ENCODE measurements at regions not wholly inside any gene's neighbourhood (a gene's known extent, or its start where the extent isn't known, plus 50 kb on each side); places are given as distances from the start of the nearest gene placed in this dataset.

GRCh38 chr13:56189978-56190377 lies 950.7 kb upstream of the PRR20A start:
- Histone ChIP-seq H2AFZ (no peak overlapping the region), H3K36me3 (replicated peaks; ENCODE audit: insufficient read depth, low read depth) (no peaks in the 10 kb centered on the region), H4K20me1 (ENCODE audit: insufficient read depth, poor library complexity, severe bottlenecking) (no peaks in the 10 kb centered on the region), H3K79me2 (no peaks in the 10 kb centered on the region), H3K27ac (no peak overlapping the region), H3K4me2 (no peak overlapping the region), H3K4me1 (ENCODE audit: insufficient read depth) (no peaks in the 10 kb centered on the region), H3K4me3 (no peak overlapping the region), H3K27me3 (no peaks in the 10 kb centered on the region), H3K9me2 (replicated peaks; ENCODE audit: insufficient read depth) (no peaks in the 10 kb centered on the region), H3K9me3 (ENCODE audit: low read depth) (no peaks in the 10 kb centered on the region)
- WGBS (ENCODE audit: low lambda C conversion rate, missing lambda C conversion rate), result 87% methylated on average over 5 of the region's 5 CpGs
- no peak for DNase-seq (ENCODE audit: low spot score)
- no peak for TF ChIP-seq EZH2 (IDR thresholded peaks at IDR 0.05; ENCODE audit: borderline replicate concordance)
- TF ChIP-seq EZH2phosphoT487 (IDR thresholded peaks at IDR 0.05; ENCODE audit: low read depth, severe bottlenecking, unreplicated experiment), result no peak
- no peak for TF ChIP-seq CTCF (IDR thresholded peaks at IDR 0.05; ENCODE audit: poor library complexity)

GRCh38 chr13:56198350-56198749 lies 942.4 kb upstream of the PRR20A start:
- no peak overlapping the region for H2AFZ ChIP-seq
- no peak for DNase-seq (ENCODE audit: low spot score)
- TF ChIP-seq EZH2phosphoT487 (IDR thresholded peaks at IDR 0.05; ENCODE audit: low read depth, severe bottlenecking, unreplicated experiment) (no peak), CTCF (IDR thresholded peaks at IDR 0.05; ENCODE audit: poor library complexity) (no peak), EZH2 (IDR thresholded peaks at IDR 0.05; ENCODE audit: borderline replicate concordance) (no peak)
- H3K4me2 ChIP-seq, result no peak overlapping the region
- H3K4me3 ChIP-seq, result no peak overlapping the region
- no peaks in the 10 kb centered on the region for H3K36me3 ChIP-seq (replicated peaks; ENCODE audit: insufficient read depth, low read depth)
- 59% methylated on average over 1 of the region's 1 CpG for WGBS (ENCODE audit: low lambda C conversion rate, missing lambda C conversion rate)
- no peaks in the 10 kb centered on the region for H3K4me1 ChIP-seq (ENCODE audit: insufficient read depth)
- H4K20me1 ChIP-seq (ENCODE audit: insufficient read depth, poor library complexity, severe bottlenecking), result no peaks in the 10 kb centered on the region
- H3K27me3 ChIP-seq, result no peaks in the 10 kb centered on the region
- no peaks in the 10 kb centered on the region for H3K9me3 ChIP-seq (ENCODE audit: low read depth)
- H3K9me2 ChIP-seq (replicated peaks; ENCODE audit: insufficient read depth), result no peaks in the 10 kb centered on the region
- no peak overlapping the region for H3K27ac ChIP-seq
- H3K79me2 ChIP-seq, result no peaks in the 10 kb centered on the region

- no peak for DNase-seq (ENCODE audit: low spot score)
- Histone ChIP-seq H3K4me1 (ENCODE audit: insufficient read depth) (no peaks in the 10 kb centered on the region), H3K36me3 (replicated peaks; ENCODE audit: insufficient read depth, low read depth) (no peaks in the 10 kb centered on the region), H3K9me3 (ENCODE audit: low read depth) (no peaks in the 10 kb centered on the region), H3K4me2 (no peak overlapping the region), H3K79me2 (no peaks in the 10 kb centered on the region), H4K20me1 (ENCODE audit: insufficient read depth, poor library complexity, severe bottlenecking) (no peaks in the 10 kb centered on the region), H3K4me3 (no peak overlapping the region), H2AFZ (no peak overlapping the region), H3K9me2 (replicated peaks; ENCODE audit: insufficient read depth) (no peaks in the 10 kb centered on the region), H3K27me3 (no peaks in the 10 kb centered on the region), H3K27ac (no peak overlapping the region)
- WGBS (ENCODE audit: low lambda C conversion rate, missing lambda C conversion rate), result 66% methylated on average over 2 of the region's 2 CpGs
- TF ChIP-seq EZH2 (IDR thresholded peaks at IDR 0.05; ENCODE audit: borderline replicate concordance) (no peak), EZH2phosphoT487 (IDR thresholded peaks at IDR 0.05; ENCODE audit: low read depth, severe bottlenecking, unreplicated experiment) (no peak), CTCF (IDR thresholded peaks at IDR 0.05; ENCODE audit: poor library complexity) (no peak)
Observed at GRCh38 chr13:56201834-56202233, 938.9 kb upstream of the PRR20A start.

GRCh38 chr13:56216221-56216620 lies 924.5 kb upstream of the PRR20A start:
- Histone ChIP-seq H3K9me3 (ENCODE audit: low read depth) (no peaks in the 10 kb centered on the region), H3K4me1 (ENCODE audit: insufficient read depth) (no peaks in the 10 kb centered on the region), H3K36me3 (replicated peaks; ENCODE audit: insufficient read depth, low read depth) (no peaks in the 10 kb centered on the region), H3K27ac (no peak overlapping the region), H3K27me3 (no peaks in the 10 kb centered on the region), H3K79me2 (no peaks in the 10 kb centered on the region), H3K9me2 (replicated peaks; ENCODE audit: insufficient read depth) (no peaks in the 10 kb centered on the region), H2AFZ (no peak overlapping the region), H3K4me2 (no peak overlapping the region), H3K4me3 (no peak overlapping the region), H4K20me1 (ENCODE audit: insufficient read depth, poor library complexity, severe bottlenecking) (no peaks in the 10 kb centered on the region)
- WGBS (ENCODE audit: low lambda C conversion rate, missing lambda C conversion rate), result 89% methylated on average over 1 of the region's 1 CpG
- no peak for TF ChIP-seq CTCF (IDR thresholded peaks at IDR 0.05; ENCODE audit: poor library complexity)
- no peak for TF ChIP-seq EZH2 (IDR thresholded peaks at IDR 0.05; ENCODE audit: borderline replicate concordance)
- no peak for TF ChIP-seq EZH2phosphoT487 (IDR thresholded peaks at IDR 0.05; ENCODE audit: low read depth, severe bottlenecking, unreplicated experiment)
- DNase-seq (ENCODE audit: low spot score), result no peak

All from hepatocyte (in vitro differentiated cells).